HUES6 (cell line): ENCODE measurements at regions not wholly inside any gene's neighbourhood (a gene's known extent, or its start where the extent isn't known, plus 50 kb on each side); places are given as distances from the start of the nearest gene placed in this dataset.
"Not testable (repeated sequence)": the region's sequence is repeated elsewhere in the genome, so short reads cannot be mapped to it uniquely, and the experiment has no call there.

ENCODE experiments used
- H3K27ac ChIP-seq: 2 replicates; pipeline ENCODE4 v1.7.0; 2013; ENCODE audit warnings: low read depth, mild to moderate bottlenecking, low read length, inconsistent platforms
- H3K27me3 ChIP-seq: 2 replicates; pipeline ENCODE4 v1.6.1; 2013; ENCODE audit warnings: low read length; ENCODE audit not compliant: control insufficient read depth, insufficient read depth
- H3K36me3 ChIP-seq: 2 replicates; pipeline ENCODE4 v1.6.1; 2013; ENCODE audit warnings: low read length; ENCODE audit not compliant: control insufficient read depth, insufficient read depth
- H3K4me1 ChIP-seq: 2 replicates; pipeline ENCODE4 v1.6.1; 2013; ENCODE audit warnings: low read length; ENCODE audit not compliant: control insufficient read depth, insufficient read depth
- H3K4me3 ChIP-seq: 2 replicates; pipeline ENCODE4 v1.5.1; 2013; ENCODE audit warnings: low read depth, low read length
- H3K9ac ChIP-seq: one replicate; pipeline ENCODE4 v1.6.1; 2013; ENCODE audit warnings: mild to moderate bottlenecking, low read length
- H3K9me3 ChIP-seq: 2 replicates; pipeline ENCODE4 v1.6.1; 2013; ENCODE audit warnings: low read depth, low read length; ENCODE audit not compliant: control insufficient read depth, insufficient read depth

DNA sequence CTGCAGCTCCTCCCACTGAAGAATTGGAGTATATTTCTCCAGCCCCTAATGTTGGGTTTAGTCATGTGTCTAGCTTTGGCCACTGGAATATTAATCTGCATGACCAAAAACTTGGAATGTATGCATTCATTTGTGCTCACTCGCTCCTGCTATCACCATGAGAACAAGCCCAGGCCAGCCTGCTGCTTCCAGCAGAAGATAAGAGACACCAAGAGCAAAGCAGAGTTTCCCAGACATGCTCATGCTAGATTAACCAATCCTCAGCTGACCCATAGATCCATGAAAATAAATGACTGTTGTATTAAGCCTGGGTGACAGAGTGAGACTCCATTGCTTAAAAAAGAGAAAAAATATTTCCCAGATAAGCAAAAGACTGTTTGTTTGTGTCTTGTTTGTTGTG lies 119.6 kb downstream of the ALG1L2 start:
- H3K4me1 ChIP-seq, H3K27ac ChIP-seq, H3K4me3 ChIP-seq, H3K36me3 ChIP-seq, H3K9ac ChIP-seq, H3K27me3 ChIP-seq: not testable (repeated sequence)
- peaks cover 10% of the 10 kb centered on the region; the same call in 1 of the 2 replicates for H3K9me3 ChIP-seq

DNA sequence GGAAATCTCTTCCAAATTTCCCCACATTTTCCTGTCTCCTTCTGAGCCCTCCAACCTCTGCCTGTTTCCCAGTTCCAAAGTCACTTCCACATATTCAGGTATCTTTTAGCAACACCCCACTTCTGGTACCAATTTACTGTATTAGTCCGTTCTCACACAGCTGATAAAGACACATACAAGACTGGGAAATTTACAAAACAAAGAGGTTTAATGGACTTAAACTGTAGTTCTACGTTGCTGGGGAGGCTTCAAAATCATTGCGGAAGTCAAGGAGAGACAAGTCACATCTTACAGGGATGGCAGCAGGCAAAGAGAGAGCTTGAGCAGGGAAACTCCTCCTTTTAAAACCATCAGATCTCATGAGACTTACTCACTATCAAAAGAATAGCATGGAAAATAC lies 122.0 kb downstream of the ALG1L2 start:
- not testable (repeated sequence) for H3K36me3 ChIP-seq, H3K27ac ChIP-seq, H3K9ac ChIP-seq, H3K4me3 ChIP-seq, H3K27me3 ChIP-seq, H3K4me1 ChIP-seq
- peaks cover 10% of the 10 kb centered on the region; the same call in 1 of the 2 replicates for H3K9me3 ChIP-seq

DNA sequence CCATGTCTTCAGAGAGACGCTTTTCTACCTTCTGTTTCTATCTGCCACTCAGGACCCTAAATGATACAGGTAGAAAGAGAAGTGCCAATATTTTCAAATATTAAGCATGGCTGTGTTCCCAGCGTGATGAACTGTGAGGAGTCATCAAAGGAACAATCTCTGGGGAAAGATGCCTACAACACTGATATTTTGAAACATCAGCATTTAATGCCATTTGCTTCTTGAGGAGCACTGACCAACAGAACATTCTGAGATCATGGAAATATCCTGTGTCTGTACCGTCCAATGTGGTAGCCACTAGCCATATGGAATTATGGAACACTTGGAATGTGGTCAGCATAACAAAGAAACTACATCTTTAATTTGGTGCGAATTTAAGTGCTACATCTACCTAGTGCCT lies 117.9 kb upstream of the COL6A5 start:
- Histone ChIP-seq H3K27me3 (no peaks in the 10 kb centered on the region), H3K4me3 (no peak overlapping the region), H3K27ac (no peak overlapping the region), H3K9me3 (no peaks in the 10 kb centered on the region), H3K9ac (no peak overlapping the region), H3K4me1 (no peaks in the 10 kb centered on the region; the same call in 1 of the 2 replicates), H3K36me3 (no peaks in the 10 kb centered on the region)

DNA sequence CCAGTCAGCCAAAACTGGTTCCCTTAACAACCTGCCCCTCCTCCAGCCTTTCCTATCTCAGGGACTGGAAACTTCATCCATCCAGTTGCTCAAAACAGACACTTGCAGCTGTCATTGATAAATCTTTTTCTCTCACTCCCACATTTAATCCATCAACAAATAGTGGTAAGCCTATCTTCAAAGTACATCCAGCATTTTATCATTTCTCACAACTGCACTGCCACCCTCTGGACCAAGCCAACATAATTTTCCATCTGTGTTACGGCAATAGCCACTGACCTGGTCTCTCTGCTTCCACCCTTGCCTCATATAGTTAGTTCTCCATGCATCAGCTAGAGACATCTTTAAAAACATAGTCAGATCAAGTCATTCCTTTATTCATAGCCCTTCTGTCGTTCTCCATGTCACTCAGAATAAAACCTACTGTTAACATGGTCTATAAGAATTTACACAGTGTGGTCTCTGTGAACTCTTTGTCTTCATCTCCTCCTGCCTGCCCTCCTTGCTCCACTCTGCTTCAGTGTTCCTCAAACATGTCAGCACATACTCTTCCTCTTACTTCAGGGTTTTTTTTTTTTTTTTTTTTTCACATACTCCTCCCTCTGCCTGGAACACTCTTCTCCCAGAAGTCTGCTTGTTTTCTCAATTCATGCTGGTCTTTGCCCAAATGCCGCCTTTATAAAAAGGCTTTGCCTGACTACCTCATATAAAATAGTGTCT lies 102.5 kb upstream of the COL6A5 start:
- Histone ChIP-seq H3K4me3 (no peak overlapping the region), H3K27ac (no peak overlapping the region), H3K4me1 (no peaks in the 10 kb centered on the region), H3K27me3 (no peaks in the 10 kb centered on the region), H3K36me3 (no peaks in the 10 kb centered on the region), H3K9me3 (no peaks in the 10 kb centered on the region), H3K9ac (no peak overlapping the region)

DNA sequence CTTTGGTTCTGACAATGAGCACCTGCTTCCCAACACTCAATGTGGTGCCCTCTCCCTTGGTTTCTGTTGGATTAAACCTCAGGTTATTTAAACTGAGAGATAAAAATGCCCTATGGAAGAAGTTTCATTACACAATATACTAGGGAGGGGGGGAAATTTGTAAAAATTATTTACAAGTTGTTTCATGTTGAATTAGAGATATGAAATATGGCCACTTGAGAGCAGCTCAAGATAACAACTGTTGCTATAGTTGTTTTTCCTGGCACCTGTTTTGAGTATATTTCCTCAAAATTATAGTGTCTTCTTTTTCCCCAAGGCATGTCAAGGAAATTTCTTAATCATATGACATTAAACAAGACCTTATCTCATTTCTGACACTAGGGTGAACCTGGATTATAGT lies 101.7 kb upstream of the COL6A5 start:
- Histone ChIP-seq H3K4me3 (no peak overlapping the region), H3K27me3 (no peaks in the 10 kb centered on the region), H3K9ac (no peak overlapping the region), H3K4me1 (no peaks in the 10 kb centered on the region), H3K27ac (no peak overlapping the region), H3K36me3 (no peaks in the 10 kb centered on the region), H3K9me3 (no peaks in the 10 kb centered on the region)

DNA sequence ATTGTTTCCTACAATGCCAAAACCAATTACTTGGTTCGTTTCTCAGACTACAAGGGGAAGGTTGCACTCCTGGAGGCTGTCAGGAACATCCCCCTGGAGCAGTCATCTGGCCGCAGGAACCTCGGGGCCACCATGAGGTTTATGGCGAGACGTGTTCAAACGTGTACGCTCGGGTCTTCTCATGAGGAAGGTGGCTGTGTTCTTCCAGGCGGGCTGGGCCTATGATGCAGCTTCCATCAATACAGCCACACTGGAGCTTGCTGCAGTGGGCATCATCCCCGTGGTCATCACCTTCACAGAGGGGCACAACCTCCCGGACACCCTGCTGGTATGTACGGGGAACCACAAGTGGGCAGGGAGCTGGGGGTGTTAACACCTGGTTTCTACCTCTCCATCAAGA lies 94.5 kb upstream of the COL6A5 start:
- no peaks in the 10 kb centered on the region for H3K36me3 ChIP-seq
- H3K9ac ChIP-seq: no peak overlapping the region
- H3K4me1 ChIP-seq: no peaks in the 10 kb centered on the region
- H3K27ac ChIP-seq: no peak overlapping the region
- H3K4me3 ChIP-seq: no peak overlapping the region
- no peaks in the 10 kb centered on the region for H3K9me3 ChIP-seq
- H3K27me3 ChIP-seq: no peaks in the 10 kb centered on the region

DNA sequence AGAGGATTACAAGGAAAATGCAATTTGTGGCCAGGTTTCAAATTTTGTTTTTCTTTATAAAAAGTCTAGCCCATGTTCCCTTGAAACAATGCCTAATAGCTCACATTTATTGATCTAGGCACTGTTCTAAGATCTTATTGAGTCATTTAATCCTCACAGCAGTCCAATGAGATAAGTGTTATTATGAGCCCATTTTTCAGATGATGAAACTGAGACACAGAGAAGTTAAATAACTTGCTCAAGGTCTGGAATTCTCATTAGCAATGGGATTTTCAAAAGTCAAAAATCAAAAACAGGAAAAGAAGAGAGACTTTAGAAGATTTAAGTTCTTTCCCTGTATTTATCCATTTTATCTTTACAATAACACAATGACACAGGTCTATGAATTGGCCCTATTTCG lies 90.0 kb upstream of the COL6A5 start:
- Histone ChIP-seq H3K9ac (no peak overlapping the region), H3K9me3 (no peaks in the 10 kb centered on the region), H3K27ac (no peak overlapping the region), H3K27me3 (no peaks in the 10 kb centered on the region), H3K36me3 (no peaks in the 10 kb centered on the region), H3K4me1 (no peaks in the 10 kb centered on the region), H3K4me3 (no peak overlapping the region)

DNA sequence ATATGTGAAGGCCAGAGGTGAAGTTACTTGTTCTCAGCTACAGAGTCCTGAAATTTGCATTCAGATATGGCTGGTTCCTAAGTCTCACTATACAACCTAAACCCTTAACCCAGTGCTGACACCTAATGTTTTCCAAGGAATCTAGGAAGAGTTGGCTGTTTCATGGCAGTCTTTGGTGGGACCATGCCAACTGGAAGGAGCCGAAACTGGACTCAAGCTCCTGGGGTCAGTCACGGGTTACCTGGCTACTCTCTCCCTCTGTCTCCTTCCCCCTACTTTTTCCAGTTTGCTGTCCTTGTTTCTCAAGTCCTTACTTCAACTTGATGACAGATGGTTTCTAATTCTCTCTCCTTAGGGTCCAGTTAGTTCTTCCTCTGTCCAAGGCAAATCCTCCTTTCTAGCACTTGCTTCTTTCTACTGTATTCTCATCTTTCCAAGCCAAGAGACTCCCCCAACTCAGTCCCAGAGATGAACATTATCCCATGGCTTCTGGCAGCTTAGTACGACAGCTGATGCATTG lies 88.6 kb upstream of the COL6A5 start:
- Histone ChIP-seq H3K4me1 (no peaks in the 10 kb centered on the region), H3K27ac (no peak overlapping the region), H3K9ac (no peak overlapping the region), H3K27me3 (no peaks in the 10 kb centered on the region), H3K4me3 (no peak overlapping the region), H3K36me3 (no peaks in the 10 kb centered on the region), H3K9me3 (no peaks in the 10 kb centered on the region)

DNA sequence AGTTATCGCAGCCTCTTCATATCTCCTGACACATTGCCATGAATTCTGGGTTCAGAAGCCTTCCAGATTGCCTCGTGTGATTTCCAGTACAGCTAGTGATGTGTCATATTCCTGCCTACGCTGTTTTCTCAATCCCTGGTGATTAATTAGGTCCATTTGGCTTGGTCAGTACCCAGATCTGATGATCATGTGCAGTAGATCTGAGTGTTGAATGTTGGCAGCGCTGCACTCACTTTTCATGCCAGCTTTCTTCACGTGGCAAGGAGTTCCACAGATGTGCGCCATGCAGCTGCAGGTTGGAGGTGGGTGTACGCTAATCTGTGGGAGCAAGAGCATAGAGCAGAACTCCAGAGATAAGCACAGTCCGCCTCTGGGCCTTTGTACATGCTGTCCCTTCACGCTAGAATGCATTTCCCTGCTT lies 86.9 kb upstream of the COL6A5 start:
- Histone ChIP-seq H3K4me3 (no peak overlapping the region), H3K27me3 (no peaks in the 10 kb centered on the region), H3K4me1 (peaks cover 7% of the 10 kb centered on the region), H3K9ac (no peak overlapping the region), H3K36me3 (no peaks in the 10 kb centered on the region), H3K9me3 (no peaks in the 10 kb centered on the region), H3K27ac (no peak overlapping the region)

DNA sequence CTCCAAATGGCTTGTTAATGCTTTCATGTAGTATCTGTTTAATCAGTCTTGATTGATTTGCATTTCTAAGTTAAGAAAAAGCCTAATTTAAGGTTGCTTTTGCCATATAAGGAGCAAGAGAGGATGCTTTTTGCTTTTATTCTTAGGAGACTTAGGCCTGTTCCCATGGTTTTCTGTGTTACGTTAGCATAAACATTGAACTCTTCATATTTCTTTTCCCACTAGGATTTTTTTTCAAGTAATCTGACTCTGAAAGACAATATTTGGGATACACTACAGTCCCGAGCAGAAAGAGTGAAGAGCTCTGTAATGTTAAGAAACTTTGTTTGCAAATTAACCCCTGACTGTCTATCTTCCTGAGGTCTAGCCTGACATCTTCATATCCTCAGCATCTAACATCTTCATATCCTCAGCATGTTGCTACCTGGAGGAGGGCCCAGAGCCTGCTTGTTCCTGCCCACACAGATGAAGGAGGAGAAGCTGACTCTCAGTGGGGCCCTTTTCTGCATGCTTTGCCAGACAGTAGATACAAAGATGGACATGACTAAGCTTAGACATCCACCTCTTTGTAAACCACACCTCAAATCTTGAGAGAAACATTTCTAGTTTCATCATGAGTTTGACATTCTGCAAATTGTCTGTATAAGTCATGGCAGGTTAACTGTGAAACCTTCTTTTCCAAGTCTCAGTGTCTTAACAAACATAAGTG lies 86.2 kb upstream of the COL6A5 start:
- Histone ChIP-seq H3K4me1 (peaks cover 7% of the 10 kb centered on the region), H3K27ac (no peak overlapping the region), H3K27me3 (no peaks in the 10 kb centered on the region), H3K4me3 (no peak overlapping the region), H3K9ac (no peak overlapping the region), H3K36me3 (no peaks in the 10 kb centered on the region), H3K9me3 (no peaks in the 10 kb centered on the region)

DNA sequence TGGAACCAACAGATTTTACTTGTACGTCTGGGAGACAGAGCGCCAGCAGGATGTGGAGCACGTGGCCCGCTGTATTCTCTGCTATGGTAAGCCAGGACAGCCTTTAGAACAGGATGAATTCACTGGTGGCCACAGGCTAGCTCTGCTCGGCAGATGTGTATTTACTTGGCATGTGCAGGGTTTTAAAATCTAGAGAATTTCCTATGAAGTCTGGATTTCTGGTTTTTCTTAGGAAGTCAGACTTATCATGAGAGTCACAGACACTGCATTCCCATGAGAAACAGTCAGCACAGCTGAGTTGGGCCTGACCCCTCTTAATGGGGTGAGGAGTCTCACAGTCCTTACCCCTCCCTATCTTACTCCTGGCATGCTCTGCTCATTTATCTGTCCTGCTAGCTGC lies 84.6 kb upstream of the COL6A5 start:
- H3K9me3 ChIP-seq: no peaks in the 10 kb centered on the region
- H3K27me3 ChIP-seq: no peaks in the 10 kb centered on the region
- no peak overlapping the region for H3K9ac ChIP-seq
- H3K4me3 ChIP-seq: no peak overlapping the region
- H3K27ac ChIP-seq: no peak overlapping the region
- H3K4me1 ChIP-seq: peaks cover 7% of the 10 kb centered on the region
- no peaks in the 10 kb centered on the region for H3K36me3 ChIP-seq
